DMS 273 (cell line): ENCODE measurements at regions not wholly inside any gene's neighbourhood (a gene's known extent, or its start where the extent isn't known, plus 50 kb on each side); places are given as distances from the start of the nearest gene placed in this dataset.

Source experiments
- DNase-seq: peaks from one replicate; lab custom pipeline; 2025; ENCODE audit not compliant: unreplicated experiment; lab: John Stamatoyannopoulos, UW

- DNase-seq, result no peak
Observed at GRCh38 chr11:110939471-110939870, 227.2 kb upstream of the ARHGAP20 start.

- DNase-seq, result no peak
Observed at GRCh38 chr11:110935018-110935640, 222.9 kb upstream of the ARHGAP20 start.

- no peak for DNase-seq
Observed at GRCh38 chr11:110929129-110929528, 216.9 kb upstream of the ARHGAP20 start.

GRCh38 chr11:110928391-110928790, 216.2 kb upstream of the ARHGAP20 start:
- no peak for DNase-seq

GRCh38 chr11:110921742-110922521, 209.7 kb upstream of the ARHGAP20 start:
- peak; percentile 4 for DNase-seq

- no peak for DNase-seq
Observed at GRCh38 chr11:110919241-110919922, 207.1 kb upstream of the ARHGAP20 start.

- DNase-seq, result no peak
Observed at GRCh38 chr11:110918351-110918750, 206.1 kb upstream of the ARHGAP20 start.

GRCh38 chr11:110912437-110912836, 200.2 kb upstream of the ARHGAP20 start:
- no peak for DNase-seq

- DNase-seq, result no peak
Observed at GRCh38 chr11:110910384-110910783, 198.1 kb upstream of the ARHGAP20 start.

GRCh38 chr11:110909336-110909735, 197.1 kb upstream of the ARHGAP20 start:
- no peak for DNase-seq

- no peak for DNase-seq
Observed at GRCh38 chr11:110908401-110909105, 196.3 kb upstream of the ARHGAP20 start.

GRCh38 chr11:110907629-110908028, 195.4 kb upstream of the ARHGAP20 start:
- DNase-seq, result peak; percentile 37

- peak; percentile 52 for DNase-seq
Observed at GRCh38 chr11:110903830-110904229, 191.6 kb upstream of the ARHGAP20 start.

GRCh38 chr11:110903378-110903777, 191.1 kb upstream of the ARHGAP20 start:
- DNase-seq, result no peak

GRCh38 chr11:110901441-110901840, 189.2 kb upstream of the ARHGAP20 start:
- no peak for DNase-seq

- DNase-seq, result no peak
Observed at GRCh38 chr11:110900426-110900825, 188.2 kb upstream of the ARHGAP20 start.

- DNase-seq, result no peak
Observed at GRCh38 chr11:110897035-110897434, 184.8 kb upstream of the ARHGAP20 start.

GRCh38 chr11:110896358-110896757, 184.1 kb upstream of the ARHGAP20 start:
- DNase-seq, result peak; percentile 37

- no peak for DNase-seq
Observed at GRCh38 chr11:110894224-110894623, 182.0 kb upstream of the ARHGAP20 start.

- DNase-seq, result no peak
Observed at GRCh38 chr11:110892741-110893285, 180.6 kb upstream of the ARHGAP20 start.

- DNase-seq, result no peak
Observed at GRCh38 chr11:110891411-110891810, 179.2 kb upstream of the ARHGAP20 start.
